Hepatocyte (in vitro differentiated cells): ENCODE measurements at regions not wholly inside any gene's neighbourhood (a gene's known extent, or its start where the extent isn't known, plus 50 kb on each side); places are given as distances from the start of the nearest gene placed in this dataset.

Source experiments
- DNase-seq: peaks from one replicate; pipeline ENCODE4 v3.0.0-alpha.2; 2016; ENCODE audit warnings: low spot score
- H2AFZ ChIP-seq: fragments of 200-600 bp; sonication (generic); 2 replicates; pipeline ENCODE4 v1.6.0; 2016; ENCODE audit warnings: antibody characterized with exemption, mild to moderate bottlenecking
- H3K27ac ChIP-seq: fragments of 200-600 bp; sonication (generic); 2 replicates; pipeline ENCODE4 v1.5.1; 2016; ENCODE audit warnings: mild to moderate bottlenecking
- H3K27me3 ChIP-seq: fragments of 200-600 bp; sonication (generic); 2 replicates; pipeline ENCODE4 v1.6.1; 2016
- H3K36me3 ChIP-seq: fragments of 200-600 bp; sonication (generic); replicated peaks from 2 replicates; pipeline ENCODE4 v1.5.1; 2016; ENCODE audit warnings: low read depth; ENCODE audit not compliant: insufficient read depth
- H3K4me1 ChIP-seq: fragments of 200-600 bp; sonication (generic); 2 replicates; pipeline ENCODE4 v1.5.1; 2016; ENCODE audit warnings: mild to moderate bottlenecking, moderate library complexity; ENCODE audit not compliant: insufficient read depth
- H3K4me2 ChIP-seq: fragments of 200-600 bp; sonication (generic); 2 replicates; pipeline ENCODE4 v1.6.0; 2016
- H3K4me3 ChIP-seq: fragments of 200-600 bp; sonication (generic); 2 replicates; pipeline ENCODE4 v1.5.1; 2016; ENCODE audit warnings: mild to moderate bottlenecking
- H3K79me2 ChIP-seq: fragments of 200-600 bp; sonication (generic); 2 replicates; pipeline ENCODE4 v1.6.0; 2017; ENCODE audit warnings: mild to moderate bottlenecking
- H3K9me2 ChIP-seq: fragments of 200-600 bp; sonication (generic); replicated peaks from 2 replicates; pipeline ENCODE4 v1.6.0; 2017; ENCODE audit warnings: mild to moderate bottlenecking; ENCODE audit not compliant: insufficient read depth
- H3K9me3 ChIP-seq: fragments of 200-600 bp; sonication (generic); 2 replicates; pipeline ENCODE4 v1.5.1; 2016; ENCODE audit warnings: low read depth, mild to moderate bottlenecking
- H4K20me1 ChIP-seq: fragments of 200-600 bp; sonication (generic); 2 replicates; pipeline ENCODE4 v1.6.0; 2016; ENCODE audit warnings: mild to moderate bottlenecking; ENCODE audit not compliant: insufficient read depth, poor library complexity, severe bottlenecking
- CTCF ChIP-seq: fragments of 200-600 bp; sonication (generic); IDR thresholded peaks from 2 replicates; pipeline ENCODE4 v1.5.1; 2016; ENCODE audit warnings: antibody characterized with exemption, mild to moderate bottlenecking; ENCODE audit not compliant: poor library complexity
- EZH2 ChIP-seq: fragments of 200-600 bp; sonication (generic); IDR thresholded peaks from 2 replicates; pipeline ENCODE4 v1.6.1; 2016; ENCODE audit warnings: antibody characterized with exemption, mild to moderate bottlenecking, borderline replicate concordance
- EZH2phosphoT487 ChIP-seq: fragments of 200-600 bp; sonication (generic); IDR thresholded peaks from one replicate; pipeline ENCODE4 v1.6.1; 2018; ENCODE audit warnings: antibody characterized with exemption, mild to moderate bottlenecking, low read depth, moderate library complexity; ENCODE audit not compliant: unreplicated experiment, severe bottlenecking
- WGBS: methylation state at CpG from one replicate; pipeline ENCODE4 v1.1.6; 2016; ENCODE audit warnings: low lambda C conversion rate; ENCODE audit errors: missing lambda C conversion rate; 5-methylcytosine and 5-hydroxymethylcytosine counted together

- WGBS = 75% methylated on average over 7 of the region's 7 CpGs
- no peaks in the 10 kb centered on the region for H3K9me2 ChIP-seq
These were observed 135.1 kb downstream of the TLR5 start for GRCh38 chr1:223007935-223008334.

GRCh38 chr1:223008808-223009207, 134.2 kb downstream of the TLR5 start:
- Histone ChIP-seq H4K20me1 (no peaks in the 10 kb centered on the region), H3K27me3 (no peaks in the 10 kb centered on the region), H3K9me3 (no peaks in the 10 kb centered on the region), H3K4me3 (no peak overlapping the region), H3K27ac (peak overlapping the region; percentile 15), H3K79me2 (no peaks in the 10 kb centered on the region), H3K36me3 (no peaks in the 10 kb centered on the region), H2AFZ (no peak overlapping the region), H3K4me1 (peaks cover 38% of the 10 kb centered on the region), H3K9me2 (no peaks in the 10 kb centered on the region), H3K4me2 (no peak overlapping the region)
- DNase-seq = no peak
- TF ChIP-seq EZH2phosphoT487 = no peak
- TF ChIP-seq CTCF = no peak
- no peak for TF ChIP-seq EZH2
- WGBS = 13% methylated on average over 2 of the region's 2 CpGs

More at GRCh38 chr1:223007935-223008334, 135.1 kb downstream of the TLR5 start:
- Histone ChIP-seq H4K20me1 (no peaks in the 10 kb centered on the region), H2AFZ (no peak overlapping the region), H3K36me3 (no peaks in the 10 kb centered on the region), H3K27ac (no peak overlapping the region), H3K4me2 (no peak overlapping the region), H3K27me3 (no peaks in the 10 kb centered on the region), H3K9me3 (no peaks in the 10 kb centered on the region), H3K79me2 (no peaks in the 10 kb centered on the region), H3K4me3 (no peak overlapping the region), H3K4me1 (peaks cover 38% of the 10 kb centered on the region)
- DNase-seq = no peak
- TF ChIP-seq EZH2phosphoT487 (no peak), EZH2 (no peak), CTCF (no peak)

- Histone ChIP-seq H3K36me3 (no peaks in the 10 kb centered on the region), H3K4me2 (no peak overlapping the region), H3K79me2 (no peaks in the 10 kb centered on the region), H4K20me1 (no peaks in the 10 kb centered on the region), H2AFZ (no peak overlapping the region), H3K9me2 (no peaks in the 10 kb centered on the region), H3K4me3 (no peak overlapping the region), H3K9me3 (no peaks in the 10 kb centered on the region), H3K27me3 (no peaks in the 10 kb centered on the region), H3K4me1 (peaks cover 39% of the 10 kb centered on the region), H3K27ac (no peak overlapping the region)
- DNase-seq = no peak
- whole genome bisulfite sequencing = 50% methylated on average over 3 of the region's 3 CpGs
- TF ChIP-seq CTCF (no peak), EZH2 (no peak), EZH2phosphoT487 (no peak)
These were observed 133.6 kb downstream of the TLR5 start for GRCh38 chr1:223009406-223009805.
